Activated CD4-positive, alpha-beta memory T cell treated with anti-CD3 and anti-CD28 coated beads for 36 hours (primary cell): ENCODE measurements at regions not wholly inside any gene's neighbourhood (a gene's known extent, or its start where the extent isn't known, plus 50 kb on each side); places are given as distances from the start of the nearest gene placed in this dataset.

Source experiments
- CTCF ChIA-PET: fragments of 350-600 bp; sonication (Branson Sonifier 250); formaldehyde crosslinking; loops from one replicate; lab custom pipeline; 2021; ENCODE audit warnings: antibody characterized with exemption, inconsistent platforms; lab: Charles Lee
- POLR2A ChIA-PET: fragments of 350-600 bp; sonication (Branson Sonifier 250); formaldehyde crosslinking; loops from one replicate; lab custom pipeline; 2021; ENCODE audit warnings: antibody characterized with exemption; lab: Charles Lee
- DNase-seq: peaks from one replicate; pipeline ENCODE4 v3.0.0-alpha.2; 2020
- H3K27ac Mint-ChIP-seq: one replicate; pipeline ENCODE4 v1.8.0; 2021; ENCODE audit warnings: mixed read lengths
- H3K27me3 Mint-ChIP-seq: one replicate; pipeline ENCODE4 v1.8.0; 2021; ENCODE audit warnings: mixed read lengths
- H3K36me3 Mint-ChIP-seq: one replicate; pipeline ENCODE4 v1.8.0; 2021; ENCODE audit warnings: mixed read lengths
- H3K4me1 Mint-ChIP-seq: one replicate; pipeline ENCODE4 v1.8.0; 2021; ENCODE audit warnings: low read depth, mixed read lengths
- H3K4me3 Mint-ChIP-seq: one replicate; pipeline ENCODE4 v1.8.0; 2021; ENCODE audit warnings: mild to moderate bottlenecking, mixed read lengths
- H3K9me3 Mint-ChIP-seq: one replicate; pipeline ENCODE4 v1.8.0; 2021; ENCODE audit warnings: mixed read lengths
- intact Hi-C: fragments of 100-400 bp; cut with micrococcal nuclease; formaldehyde crosslinking; loops from one replicate; pipeline ENCODE4 v1.15.1; 2023

DNA sequence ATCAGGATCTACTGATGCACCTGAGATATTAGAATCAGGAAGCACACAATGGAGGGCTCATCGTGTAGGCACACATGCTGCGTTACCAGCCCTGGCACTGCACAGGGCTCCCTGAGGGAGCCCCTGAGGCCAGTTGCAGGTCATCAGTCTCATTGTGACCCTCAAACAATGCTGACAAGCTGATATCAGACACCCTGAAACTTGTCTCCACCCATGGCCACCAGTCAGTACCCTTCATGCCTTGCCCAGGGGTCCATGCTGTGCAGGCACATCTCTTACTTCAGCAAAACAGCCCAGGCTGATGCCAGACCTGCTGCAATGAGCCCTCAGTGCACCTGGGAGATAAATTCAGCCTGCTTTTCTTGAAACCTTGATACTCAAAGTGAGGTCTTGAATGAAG, 59.5 kb upstream of the SLC6A11 start:
- intact Hi-C loops, result loop anchor here (10.0 kb wide), 1 partner anchor 188 kb away; no protein-coding TSS in a partner anchor
- peaks cover 31% of the 10 kb centered on the region for H3K27me3 Mint-ChIP-seq
- H3K36me3 Mint-ChIP-seq, result no peaks in the 10 kb centered on the region
- peaks cover 6% of the 10 kb centered on the region for H3K4me1 Mint-ChIP-seq
- DNase-seq, result no peak
- ChIA-PET POLR2A (no interaction called here), CTCF (interaction anchor here (1.4 to 4.4 kb wide), 3 partner anchors 12 to 304 kb away, joined by 4 to 31 read pairs (median 27); no protein-coding TSS in a partner anchor)
- H3K9me3 Mint-ChIP-seq, result no peaks in the 10 kb centered on the region
- H3K27ac Mint-ChIP-seq, result no peak overlapping the region
- H3K4me3 Mint-ChIP-seq, result no peak overlapping the region

DNA sequence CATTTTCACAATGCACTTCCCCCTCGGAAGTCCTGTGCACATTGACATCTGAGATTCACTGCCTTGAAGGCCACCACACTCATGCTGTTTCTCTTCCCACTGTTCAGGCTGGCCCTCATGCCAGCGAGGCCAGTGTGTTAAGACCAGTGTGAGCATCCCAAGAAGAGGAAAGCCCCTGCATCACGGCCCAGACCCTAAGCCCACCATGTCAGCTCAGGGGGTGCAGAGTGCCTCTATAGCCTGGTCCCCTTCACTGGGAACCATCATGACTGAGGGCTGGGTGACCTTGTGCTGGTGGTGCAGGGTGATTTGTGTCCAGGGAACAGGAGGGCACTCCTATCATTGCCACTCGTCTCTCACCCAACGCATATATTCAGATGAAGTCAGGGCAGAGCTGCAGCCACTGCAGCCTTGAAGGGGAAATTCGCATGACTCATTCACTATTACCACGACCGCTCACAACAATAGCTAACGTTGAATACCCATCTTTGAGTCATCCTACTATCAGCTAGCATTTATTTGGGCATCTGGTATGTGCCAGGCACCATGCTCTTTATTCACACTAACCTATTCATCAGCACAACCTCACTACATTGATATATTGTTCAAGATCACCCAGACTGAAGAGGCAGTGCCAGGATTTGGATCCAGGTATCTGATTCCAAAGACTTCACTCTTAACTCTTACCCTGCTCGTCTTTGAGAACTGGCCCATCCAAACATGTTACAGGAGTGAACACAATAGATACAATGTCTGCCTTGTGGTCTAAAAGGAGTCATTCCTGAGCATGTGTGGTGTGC, 58.8 kb upstream of the SLC6A11 start:
- Mint-ChIP-seq H3K4me3 (no peak overlapping the region), H3K36me3 (no peaks in the 10 kb centered on the region), H3K9me3 (no peaks in the 10 kb centered on the region), H3K4me1 (peaks cover 6% of the 10 kb centered on the region), H3K27me3 (peaks cover 34% of the 10 kb centered on the region), H3K27ac (no peak overlapping the region)
- ChIA-PET POLR2A (no interaction called here), CTCF (interaction anchor here (1.1 to 4.4 kb wide), 11 partner anchors 8 to 303 kb away, joined by 3 to 31 read pairs (median 11); no protein-coding TSS in a partner anchor)
- intact Hi-C loops, result loop anchor here (10.0 kb wide), 1 partner anchor 188 kb away; no protein-coding TSS in a partner anchor
- peak; percentile 29 for DNase-seq

DNA sequence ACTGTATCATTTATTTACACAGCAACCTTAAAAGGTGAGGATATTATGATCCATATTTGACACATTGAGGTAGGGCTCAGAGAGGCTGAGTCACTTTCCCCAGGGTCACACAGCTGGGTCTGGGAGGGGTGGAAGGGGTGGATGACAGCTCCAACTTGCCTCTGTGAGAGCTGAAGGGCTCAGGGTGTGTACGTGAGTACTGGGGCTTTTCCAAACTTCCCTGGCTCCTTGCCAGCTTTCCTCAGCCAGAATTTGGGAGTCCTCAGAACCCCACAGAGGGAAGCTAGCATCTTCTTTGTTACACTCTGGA, 58.3 kb upstream of the SLC6A11 start:
- Mint-ChIP-seq H3K4me1 (peaks cover 6% of the 10 kb centered on the region), H3K27me3 (peaks cover 34% of the 10 kb centered on the region), H3K27ac (no peak overlapping the region), H3K9me3 (no peaks in the 10 kb centered on the region), H3K36me3 (no peaks in the 10 kb centered on the region), H3K4me3 (no peak overlapping the region)
- ChIA-PET CTCF (interaction anchor here (0.6 to 4.4 kb wide), 18 partner anchors 9 to 1068 kb away, joined by 3 to 31 read pairs (median 7); no protein-coding TSS in a partner anchor), POLR2A (no interaction called here)
- intact Hi-C loops, result loop anchor here (1.0 to 10.0 kb wide), 2 partner anchors 187 to 302 kb away; no protein-coding TSS in a partner anchor
- peak; percentile 54 for DNase-seq

DNA sequence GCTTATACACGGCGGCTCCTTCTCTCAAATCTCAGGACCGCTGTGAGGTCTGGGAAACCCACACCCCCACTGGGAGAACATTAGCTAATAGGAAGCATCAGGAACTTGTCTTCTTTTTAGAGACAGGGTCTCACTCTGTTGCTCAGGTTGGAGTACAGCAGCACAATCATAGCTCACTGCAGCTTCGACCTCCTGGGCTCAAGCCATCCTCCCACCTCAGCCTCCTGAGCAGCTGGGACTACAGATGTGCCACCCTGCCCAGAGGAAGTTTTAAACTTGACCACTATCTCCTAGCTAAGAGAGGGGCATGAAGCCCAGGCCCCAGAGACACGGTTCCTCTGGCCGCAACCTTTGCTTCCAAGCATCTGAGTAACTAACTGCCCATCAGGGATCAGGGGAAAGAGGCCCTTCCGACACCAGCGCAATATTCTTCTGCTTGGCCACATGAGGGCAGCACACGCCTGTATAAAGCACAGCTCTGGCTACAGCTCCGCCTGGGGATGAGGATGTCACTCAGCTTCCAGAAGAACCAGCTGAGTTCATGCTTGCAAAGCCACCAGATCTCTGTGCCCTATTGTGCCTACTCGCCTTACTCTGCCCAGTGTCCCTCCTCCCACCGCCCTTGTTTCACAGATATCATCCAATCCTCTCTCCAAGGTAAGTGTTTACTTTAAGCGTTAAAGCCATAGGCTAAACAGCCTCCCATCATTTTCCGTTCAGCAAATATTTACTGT, 57.6 kb upstream of the SLC6A11 start:
- Mint-ChIP-seq H3K27me3 (peaks cover 33% of the 10 kb centered on the region), H3K4me3 (no peak overlapping the region), H3K36me3 (no peaks in the 10 kb centered on the region), H3K4me1 (peaks cover 6% of the 10 kb centered on the region), H3K9me3 (no peaks in the 10 kb centered on the region), H3K27ac (no peak overlapping the region)
- DNase-seq, result peak; percentile 63
- intact Hi-C loops, result loop anchor here (1.0 to 10.0 kb wide), 2 partner anchors 186 to 301 kb away; no protein-coding TSS in a partner anchor
- CTCF ChIA-PET, result interaction anchor here (0.6 to 4.4 kb wide), 24 partner anchors 10 to 1417 kb away, joined by 3 to 31 read pairs (median 4); no protein-coding TSS in a partner anchor
- POLR2A ChIA-PET, result no interaction called here

DNA sequence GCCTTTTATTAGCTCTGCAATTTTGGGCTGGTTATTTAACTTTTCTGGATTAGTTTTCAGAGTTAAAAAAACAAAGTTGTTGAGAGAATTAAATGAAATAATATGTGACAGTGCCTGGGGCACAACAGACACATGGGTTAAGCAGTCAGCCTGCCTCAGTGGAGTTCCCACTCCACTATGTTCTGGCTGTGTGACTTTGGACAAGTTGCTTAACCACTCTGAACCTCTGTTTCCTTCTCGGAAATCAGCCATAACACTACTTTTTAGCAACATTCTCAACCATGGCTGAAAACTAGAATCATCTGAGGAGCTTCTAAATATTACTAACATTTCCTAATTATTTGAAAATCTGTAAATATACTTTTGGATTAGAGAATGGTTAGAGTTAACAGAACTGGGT, 56.5 kb upstream of the SLC6A11 start:
- ChIA-PET POLR2A (no interaction called here), CTCF (interaction anchor here (0.8 to 3.9 kb wide), 9 partner anchors 9 to 315 kb away, joined by 3 to 31 read pairs (median 6); no protein-coding TSS in a partner anchor)
- intact Hi-C loops, result loop anchor here (10.0 kb wide), 1 partner anchor 185 kb away; no protein-coding TSS in a partner anchor
- no peaks in the 10 kb centered on the region for H3K9me3 Mint-ChIP-seq
- H3K27ac Mint-ChIP-seq, result no peak overlapping the region
- H3K36me3 Mint-ChIP-seq, result no peaks in the 10 kb centered on the region
- DNase-seq, result no peak
- H3K4me1 Mint-ChIP-seq, result peaks cover 6% of the 10 kb centered on the region
- H3K27me3 Mint-ChIP-seq, result peaks cover 31% of the 10 kb centered on the region
- no peak overlapping the region for H3K4me3 Mint-ChIP-seq

DNA sequence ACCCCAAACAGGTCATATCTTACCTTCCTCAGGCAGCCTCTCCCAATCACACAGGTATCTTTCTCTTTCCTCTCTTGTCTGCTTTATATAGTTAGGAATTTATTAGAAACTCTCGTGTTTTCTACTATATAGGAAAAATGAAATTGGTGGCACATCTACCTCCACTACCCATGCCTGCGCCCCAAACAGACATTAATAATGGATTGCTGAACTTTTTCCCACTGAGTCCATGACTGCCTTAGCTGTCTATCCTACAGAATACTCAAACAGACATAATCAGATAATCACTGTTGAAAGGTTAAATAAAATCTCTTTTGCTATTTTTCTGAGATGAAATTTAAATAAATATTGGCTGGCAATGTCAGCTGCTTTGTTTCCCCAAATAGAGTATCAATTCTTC, 55.8 kb upstream of the SLC6A11 start:
- DNase-seq, result no peak
- POLR2A ChIA-PET, result no interaction called here
- no peak overlapping the region for H3K27ac Mint-ChIP-seq

DNA sequence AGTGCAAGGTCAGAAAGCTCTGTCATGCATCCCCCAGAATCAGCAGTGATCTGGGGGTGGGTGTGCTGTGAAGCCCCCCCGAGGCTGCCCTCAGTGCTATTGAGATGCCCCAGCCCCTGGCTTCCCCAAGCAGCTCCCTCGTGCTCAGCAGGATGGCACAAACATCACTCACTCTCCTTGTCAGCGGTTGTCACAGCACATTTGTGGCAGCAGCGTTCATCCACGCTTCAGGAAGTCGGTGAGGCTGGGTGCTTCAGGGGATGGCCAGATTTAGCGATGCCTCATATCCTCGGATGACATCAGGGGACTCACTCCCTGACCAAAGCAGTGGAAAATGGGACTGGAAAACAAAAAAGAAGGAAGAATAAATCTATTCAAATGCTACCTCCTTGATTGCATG, 54.4 kb upstream of the SLC6A11 start:
- H3K9me3 Mint-ChIP-seq, result no peaks in the 10 kb centered on the region
- H3K27ac Mint-ChIP-seq, result no peak overlapping the region
- H3K27me3 Mint-ChIP-seq, result peaks cover 29% of the 10 kb centered on the region
- DNase-seq, result no peak
- peaks cover 6% of the 10 kb centered on the region for H3K4me1 Mint-ChIP-seq
- H3K4me3 Mint-ChIP-seq, result no peak overlapping the region
- intact Hi-C loops, result no loop called here
- H3K36me3 Mint-ChIP-seq, result no peaks in the 10 kb centered on the region
- ChIA-PET CTCF (interaction anchor here (0.6 to 1.8 kb wide), 2 partner anchors 12 to 221 kb away, joined by 4 to 5 read pairs; no protein-coding TSS in a partner anchor), POLR2A (no interaction called here)

More for the DNA sequence above, 55.8 kb upstream of the SLC6A11 start:
- intact Hi-C loops, result no loop called here
- CTCF ChIA-PET, result interaction anchor here (0.8 to 3.9 kb wide), 6 partner anchors 22 to 314 kb away, joined by 3 to 23 read pairs (median 4); no protein-coding TSS in a partner anchor
- no peaks in the 10 kb centered on the region for H3K36me3 Mint-ChIP-seq
- peaks cover 6% of the 10 kb centered on the region for H3K4me1 Mint-ChIP-seq
- H3K9me3 Mint-ChIP-seq, result no peaks in the 10 kb centered on the region
- H3K4me3 Mint-ChIP-seq, result no peak overlapping the region
- peaks cover 29% of the 10 kb centered on the region for H3K27me3 Mint-ChIP-seq

DNA sequence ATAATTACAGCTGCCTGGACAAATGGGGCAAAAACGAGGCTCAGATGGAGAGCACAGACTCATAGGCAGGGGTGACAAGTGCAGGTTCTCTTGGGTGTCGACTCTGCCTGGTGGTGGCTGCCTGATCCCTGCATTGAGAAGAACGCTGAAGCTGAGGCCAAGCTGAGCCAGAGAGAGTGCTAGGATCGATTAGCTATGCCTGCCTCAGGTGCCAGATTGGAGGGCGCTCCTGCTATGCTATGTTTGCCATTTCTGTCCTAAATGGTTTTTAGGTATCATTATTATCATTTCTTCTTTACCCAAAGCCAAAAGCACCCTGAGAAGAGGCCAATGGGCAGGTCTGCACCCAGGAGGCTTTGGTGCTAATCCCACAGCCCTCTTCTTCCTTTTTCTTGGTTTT, 53.9 kb upstream of the SLC6A11 start:
- POLR2A ChIA-PET, result no interaction called here
- Mint-ChIP-seq H3K9me3 (no peaks in the 10 kb centered on the region), H3K4me3 (no peak overlapping the region), H3K27ac (no peak overlapping the region), H3K36me3 (no peaks in the 10 kb centered on the region), H3K4me1 (peaks cover 5% of the 10 kb centered on the region), H3K27me3 (peaks cover 30% of the 10 kb centered on the region)
- CTCF ChIA-PET, result interaction anchor here (0.6 to 1.8 kb wide), 2 partner anchors 12 to 221 kb away, joined by 4 to 5 read pairs; no protein-coding TSS in a partner anchor
- intact Hi-C loops, result no loop called here
- no peak for DNase-seq

DNA sequence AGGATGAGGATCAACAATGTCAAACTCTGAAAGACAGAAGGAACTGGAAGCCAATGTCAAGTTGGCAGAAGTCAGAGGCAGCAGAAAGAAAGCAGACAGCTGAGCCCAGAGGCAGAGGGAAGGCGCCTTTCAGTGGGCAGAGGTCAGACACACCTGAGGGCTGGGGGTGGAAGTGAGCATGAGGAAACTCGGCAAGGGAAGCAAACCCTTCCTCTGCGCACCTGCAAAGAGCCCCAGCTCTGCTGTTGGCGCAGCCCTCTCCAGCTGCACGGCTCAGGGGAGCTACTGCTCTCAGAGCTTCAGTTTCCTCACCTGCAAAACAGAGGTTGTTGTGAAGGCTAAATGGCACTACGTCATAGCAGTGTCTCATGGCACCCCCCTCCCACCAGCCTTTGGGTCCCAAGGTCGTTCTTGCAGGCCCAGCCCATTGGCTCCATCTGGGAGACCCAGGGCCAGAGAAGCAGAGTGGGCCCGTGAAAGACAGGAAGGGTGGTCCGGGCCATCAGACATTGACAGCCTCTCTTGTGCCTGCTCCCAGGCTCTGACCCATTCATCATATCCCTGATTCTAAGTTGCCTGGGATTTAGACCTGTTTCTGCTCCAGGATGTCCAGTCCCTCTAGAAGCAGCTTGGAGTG, 53.3 kb upstream of the SLC6A11 start:
- ChIA-PET POLR2A (no interaction called here), CTCF (no interaction called here)
- Mint-ChIP-seq H3K27ac (no peak overlapping the region), H3K4me1 (no peaks in the 10 kb centered on the region), H3K9me3 (no peaks in the 10 kb centered on the region), H3K36me3 (no peaks in the 10 kb centered on the region), H3K27me3 (peaks cover 32% of the 10 kb centered on the region), H3K4me3 (no peak overlapping the region)
- no peak for DNase-seq
- intact Hi-C loops, result no loop called here

DNA sequence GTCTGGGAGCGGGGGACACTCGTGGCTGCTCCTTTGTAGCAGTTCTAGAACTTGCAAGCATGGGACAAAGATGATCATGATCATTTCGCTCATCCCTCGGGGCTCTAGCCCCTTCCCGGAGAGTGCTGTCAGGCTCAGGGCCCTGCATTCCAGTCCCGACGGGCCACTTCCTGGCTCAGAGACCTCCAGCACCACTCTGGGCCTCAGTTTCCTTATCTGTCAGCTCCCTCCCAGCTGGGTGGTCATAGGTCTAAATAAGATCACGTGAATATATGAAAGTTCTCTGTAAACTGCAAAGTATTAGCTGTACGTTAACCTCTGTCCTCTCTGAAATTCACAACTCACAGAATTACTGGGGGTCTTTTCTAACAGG, 52.8 kb upstream of the SLC6A11 start:
- CTCF ChIA-PET, result no interaction called here
- no peak overlapping the region for H3K4me3 Mint-ChIP-seq
- H3K27ac Mint-ChIP-seq, result no peak overlapping the region
- no peaks in the 10 kb centered on the region for H3K36me3 Mint-ChIP-seq
- no peaks in the 10 kb centered on the region for H3K4me1 Mint-ChIP-seq
- no peaks in the 10 kb centered on the region for H3K9me3 Mint-ChIP-seq
- DNase-seq, result no peak
- intact Hi-C loops, result no loop called here
- H3K27me3 Mint-ChIP-seq, result peaks cover 32% of the 10 kb centered on the region
- POLR2A ChIA-PET, result no interaction called here

DNA sequence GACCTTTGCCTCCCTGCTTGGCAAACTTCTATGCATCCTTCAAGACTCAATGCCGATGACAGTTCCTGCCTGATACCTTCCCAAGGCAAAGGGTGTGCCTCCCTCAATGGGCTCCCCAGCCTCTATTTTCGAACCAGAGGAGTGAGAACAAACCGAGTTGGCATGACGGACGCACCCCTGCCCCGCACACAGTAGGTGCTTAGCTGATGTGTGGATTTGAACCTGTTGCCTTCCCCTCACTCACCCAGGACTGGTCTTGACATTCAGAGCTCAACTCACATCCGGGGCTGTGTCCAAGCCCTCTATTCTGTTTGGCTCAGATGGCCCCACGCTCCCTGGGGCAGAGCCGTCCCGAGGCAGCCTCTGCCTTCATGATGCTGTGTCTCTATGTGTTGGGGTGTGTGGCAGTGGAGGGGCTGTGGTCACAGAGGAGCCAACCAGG, 52.2 kb upstream of the SLC6A11 start:
- ChIA-PET CTCF (interaction anchor here (1.1 kb wide), 1 partner anchor 20 kb away, joined by 4 read pairs; no protein-coding TSS in a partner anchor), POLR2A (no interaction called here)
- no peak for DNase-seq
- H3K4me1 Mint-ChIP-seq, result no peaks in the 10 kb centered on the region
- no peak overlapping the region for H3K4me3 Mint-ChIP-seq
- H3K27me3 Mint-ChIP-seq, result peaks cover 27% of the 10 kb centered on the region
- intact Hi-C loops, result no loop called here
- H3K9me3 Mint-ChIP-seq, result no peaks in the 10 kb centered on the region
- H3K36me3 Mint-ChIP-seq, result no peaks in the 10 kb centered on the region
- no peak overlapping the region for H3K27ac Mint-ChIP-seq
